ENCODE measurements at regions not wholly inside any gene's neighbourhood (a gene's known extent, or its start where the extent isn't known, plus 50 kb on each side); places are given as distances from the start of the nearest gene placed in this dataset.
"Not testable (repeated sequence)": the region's sequence is repeated elsewhere in the genome, so short reads cannot be mapped to it uniquely, and the experiment has no call there.

- DNase-seq: peak; percentile 24
Observed at GRCh38 chr3:176147251-176147650, 1050.0 kb downstream of the TBL1XR1 start.

DNA sequence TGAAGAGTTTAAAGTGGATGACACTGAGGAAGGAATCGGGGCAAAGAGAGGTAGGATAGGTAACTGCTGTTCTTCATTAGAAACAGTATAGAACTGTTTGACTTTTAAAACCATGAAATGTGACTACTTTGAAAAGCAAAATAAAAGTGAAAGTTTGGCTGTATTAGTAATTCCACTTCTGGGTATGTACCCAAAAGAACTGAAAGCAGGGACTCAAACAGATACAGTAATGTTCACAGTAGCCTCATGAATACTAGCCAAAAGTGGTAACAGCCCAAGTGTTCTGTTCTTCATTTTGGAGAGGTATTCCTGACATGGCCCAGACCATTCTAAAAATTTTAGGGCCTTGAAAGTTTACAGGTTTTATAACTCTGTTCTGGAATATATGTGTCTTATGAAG is 1055.4 kb downstream of the TBL1XR1 start:
- DNase-seq: no peak

GRCh38 chr3:176120507-176120906 is 1076.8 kb downstream of the TBL1XR1 start:
- DNase-seq: no peak

GRCh38 chr3:176119826-176120225 is 1077.5 kb downstream of the TBL1XR1 start:
- DNase-seq: no peak

DNA sequence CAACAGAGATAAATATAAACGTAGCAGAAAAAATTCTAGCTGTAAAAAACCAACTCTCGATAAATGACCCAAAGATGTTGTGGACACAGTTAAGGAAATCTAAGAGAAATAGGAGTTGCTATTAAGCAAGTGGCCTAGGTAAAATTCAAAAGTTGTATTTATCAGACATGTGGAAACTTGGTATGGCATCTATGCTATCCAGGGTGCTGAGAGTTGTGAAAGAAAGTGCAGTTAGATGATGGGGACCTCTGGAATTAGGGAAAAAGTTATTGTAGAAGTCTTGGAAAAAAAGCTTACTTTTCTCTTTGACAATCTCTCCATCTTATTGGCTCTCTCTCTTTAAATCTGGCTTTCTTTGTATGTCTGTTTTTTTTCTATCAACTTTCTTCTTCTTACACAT is 1090.9 kb downstream of the TBL1XR1 start:
- no peak for DNase-seq

- no peak for DNase-seq
Observed at GRCh38 chr3:176097027-176097426, 1100.3 kb downstream of the TBL1XR1 start.

- not testable (repeated sequence) for DNase-seq
Observed at GRCh38 chr3:176093892-176094291, 1103.4 kb downstream of the TBL1XR1 start.

- DNase-seq: no peak
Observed at GRCh38 chr3:176090727-176091126, 1106.6 kb downstream of the TBL1XR1 start.

- no peak for DNase-seq
Observed at GRCh38 chr3:176088962-176089383, 1108.3 kb downstream of the TBL1XR1 start.

- no peak for DNase-seq
Observed at GRCh38 chr3:176087066-176087697, 1110.1 kb downstream of the TBL1XR1 start.

DNA sequence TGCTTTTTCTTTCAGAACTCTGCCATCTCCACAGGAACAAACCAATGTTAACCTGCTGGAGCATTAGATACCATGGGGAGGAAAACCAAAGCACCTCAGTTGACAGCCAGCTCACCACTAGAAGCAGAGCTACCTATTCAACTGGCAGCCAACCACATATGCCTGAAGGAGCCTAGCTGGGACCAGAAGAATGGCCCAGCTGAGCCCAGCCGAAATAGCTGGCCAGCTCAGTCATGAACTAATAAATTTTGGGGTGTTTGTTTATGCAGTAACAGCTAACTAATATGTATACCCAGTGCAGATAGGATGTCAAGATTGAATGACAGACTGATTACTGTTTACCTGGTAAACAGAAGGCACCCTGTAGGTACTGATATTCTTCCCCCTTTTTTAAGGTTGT is 1117.5 kb downstream of the TBL1XR1 start:
- no peak for DNase-seq

DNA sequence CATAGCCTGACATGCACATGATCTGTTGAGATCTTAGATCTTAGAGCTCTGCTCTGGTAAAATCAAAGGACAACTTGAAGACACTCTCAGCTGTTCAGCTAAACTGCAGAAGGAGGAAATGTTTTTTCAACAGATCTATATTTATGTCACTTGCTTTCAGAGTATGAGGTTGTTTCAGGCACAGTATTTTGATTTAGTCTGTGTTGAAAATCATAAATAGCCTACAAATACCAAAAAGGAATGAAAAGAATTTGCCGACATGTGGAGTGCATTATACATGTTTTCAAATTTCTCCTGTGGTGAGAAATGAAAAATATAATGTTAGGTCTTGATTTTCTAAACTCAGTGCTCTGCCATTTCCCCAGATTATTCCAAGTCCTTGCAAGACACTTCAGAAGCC is 1118.4 kb downstream of the TBL1XR1 start:
- DNase-seq: no peak

DNA sequence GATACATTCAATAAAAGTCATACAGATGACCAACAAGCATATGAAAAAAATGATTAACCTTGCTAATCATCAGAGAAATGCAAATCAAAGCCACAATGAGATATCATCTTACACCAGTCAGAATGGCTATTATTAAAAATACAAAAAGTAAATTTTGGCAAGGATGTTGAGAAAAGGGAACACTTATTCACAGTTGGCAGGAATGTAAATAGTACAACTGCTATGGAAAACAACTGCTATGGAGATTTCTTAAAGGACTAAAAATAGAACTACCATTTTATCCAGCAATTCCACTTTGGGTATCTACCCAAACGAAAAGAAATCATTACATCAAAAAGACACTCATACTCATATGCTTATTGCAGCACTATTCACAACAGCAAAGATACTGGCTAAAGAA is 1121.8 kb downstream of the TBL1XR1 start:
- no peak for DNase-seq

GRCh38 chr3:176075046-176075445 is 1122.2 kb downstream of the TBL1XR1 start:
- DNase-seq: no peak

DNA sequence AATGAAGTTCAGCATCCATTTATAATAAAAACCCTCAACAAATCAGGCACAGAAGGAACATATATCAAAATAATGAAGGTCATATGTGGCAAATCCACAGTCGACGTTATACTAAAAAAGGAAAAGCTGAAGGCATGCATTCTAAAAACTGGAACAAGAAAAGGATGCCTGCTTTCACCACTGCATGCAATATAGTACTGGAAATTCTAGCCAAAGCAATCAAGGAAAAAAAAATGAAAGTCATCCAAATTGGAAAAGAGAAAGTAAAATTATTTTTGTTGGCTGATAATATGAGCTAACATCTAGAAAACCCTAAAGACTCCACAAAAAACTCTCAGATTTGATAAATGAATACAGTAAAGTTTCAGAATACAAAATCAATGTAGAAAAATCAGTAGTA is 1123.2 kb downstream of the TBL1XR1 start:
- no peak for DNase-seq

DNA sequence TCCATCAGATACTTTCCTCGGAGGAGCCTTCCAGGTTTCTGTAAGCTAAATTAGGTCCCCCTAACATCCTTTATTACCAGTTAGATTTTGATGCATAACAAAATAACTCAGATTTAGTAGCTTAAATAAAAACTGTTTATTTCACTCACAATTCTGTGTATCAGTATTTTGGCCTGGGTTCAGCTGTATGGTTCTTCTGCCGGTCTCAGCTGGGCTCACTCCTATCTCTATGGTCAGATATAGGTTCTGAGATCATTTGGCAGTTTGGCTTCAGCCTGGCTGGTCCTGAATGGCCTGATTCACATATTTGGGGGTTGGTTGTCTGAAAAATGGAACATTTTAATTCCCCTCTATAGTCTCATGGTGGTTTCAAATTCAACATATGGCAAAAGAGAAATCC is 1125.3 kb downstream of the TBL1XR1 start:
- no peak for DNase-seq

DNA sequence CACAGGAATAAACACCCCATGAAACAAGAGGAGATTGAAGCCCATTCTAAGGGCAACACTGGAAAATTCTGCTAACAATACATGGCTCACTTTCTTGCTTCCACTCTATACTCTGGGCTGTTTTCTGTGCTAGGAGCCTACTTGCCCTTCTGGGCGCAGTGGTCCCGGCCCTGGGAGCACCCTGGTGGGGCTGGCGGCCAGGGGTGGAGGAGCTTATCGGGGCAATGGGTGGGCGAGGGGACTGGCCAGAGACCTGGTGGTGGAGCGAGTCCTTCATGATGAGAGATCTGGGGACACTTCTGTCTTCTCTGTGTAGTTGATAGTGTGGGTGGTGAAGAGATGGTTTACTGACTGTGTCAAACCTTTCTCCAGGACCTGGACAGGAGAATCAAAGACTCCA is 1128.5 kb downstream of the TBL1XR1 start:
- no peak for DNase-seq

DNA sequence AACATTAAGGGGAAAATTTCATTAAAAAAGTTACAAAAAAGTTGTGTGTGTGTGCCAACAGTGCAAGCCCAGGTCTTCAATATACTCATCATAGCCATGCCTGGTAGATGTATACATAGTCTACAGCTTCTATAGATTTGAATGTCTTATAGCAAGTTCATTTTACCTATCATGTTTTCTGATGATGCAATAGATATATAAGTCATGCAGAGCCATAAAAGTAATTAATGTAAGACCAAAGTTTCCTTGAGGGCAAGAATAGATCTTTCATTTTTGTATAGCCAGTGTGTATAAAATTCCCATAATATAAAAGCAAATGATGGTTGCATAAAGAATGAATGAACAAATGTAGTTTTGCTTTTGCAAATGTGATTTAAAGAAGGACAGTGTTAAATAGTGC is 1138.4 kb downstream of the TBL1XR1 start:
- DNase-seq: no peak

DNA sequence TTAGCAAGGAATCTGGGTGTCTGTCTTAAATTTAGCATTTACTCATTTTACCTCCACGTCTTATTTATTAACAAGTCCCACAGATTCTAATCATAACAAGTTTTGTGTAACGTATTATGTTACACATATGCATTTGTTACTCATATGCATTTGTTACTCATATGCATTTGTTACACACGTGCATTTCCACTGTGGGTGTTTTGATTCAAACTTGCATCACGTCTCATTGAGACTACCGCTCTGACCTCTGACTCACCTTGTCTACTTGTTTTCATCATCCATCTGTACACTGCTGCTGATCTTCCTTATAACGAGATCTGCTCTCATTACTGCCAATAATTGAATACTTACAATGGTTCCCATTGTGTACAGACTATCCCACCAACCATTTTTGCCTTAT is 1141.4 kb downstream of the TBL1XR1 start:
- no peak for DNase-seq

GRCh38 chr3:176051766-176052165 is 1145.5 kb downstream of the TBL1XR1 start:
- no peak for DNase-seq

GRCh38 chr3:176046703-176047102 is 1150.6 kb downstream of the TBL1XR1 start:
- DNase-seq: no peak

DNA sequence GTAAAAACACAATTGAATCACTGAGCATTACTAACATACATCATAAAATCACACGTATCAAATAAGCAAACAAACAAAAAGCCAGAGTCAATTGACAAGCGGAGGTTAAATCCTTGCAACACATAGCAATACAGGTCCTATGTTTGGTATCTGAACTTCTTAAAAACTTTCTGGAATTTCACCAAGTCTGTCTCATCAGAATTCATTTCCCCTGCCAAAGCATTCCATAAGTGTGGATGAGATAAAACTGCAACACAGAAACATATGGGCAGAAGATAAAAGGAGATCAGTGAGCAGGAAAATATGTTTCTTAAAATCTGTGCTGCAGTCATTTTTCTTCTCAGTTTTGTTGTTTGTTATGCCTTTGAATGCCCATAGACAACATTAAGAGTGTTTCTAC is 1155.5 kb downstream of the TBL1XR1 start:
- no peak for DNase-seq

GRCh38 chr3:176041185-176041584 is 1156.1 kb downstream of the TBL1XR1 start:
- no peak for DNase-seq

DNA sequence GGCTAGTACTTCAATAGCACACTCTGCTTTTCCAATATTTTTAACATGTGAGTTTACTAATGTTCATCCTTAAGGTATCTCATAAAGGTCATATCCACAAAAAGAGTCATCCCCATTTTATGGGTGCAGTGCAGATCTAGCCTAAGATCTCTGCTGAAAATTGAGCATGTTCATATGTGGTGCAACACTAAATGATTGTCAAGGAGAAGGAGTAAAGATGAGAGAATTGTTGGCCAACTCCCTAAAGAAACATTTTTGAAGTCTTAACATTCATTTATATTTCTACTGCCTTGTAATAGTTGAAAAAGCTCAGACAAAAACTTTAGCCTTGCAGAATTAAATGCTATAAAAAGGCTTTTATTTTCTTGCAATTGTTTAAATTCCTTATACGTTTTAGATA is 1159.6 kb downstream of the TBL1XR1 start:
- DNase-seq: no peak

- DNase-seq: no peak
Observed at GRCh38 chr3:176032043-176032442, 1165.2 kb downstream of the TBL1XR1 start.

DNA sequence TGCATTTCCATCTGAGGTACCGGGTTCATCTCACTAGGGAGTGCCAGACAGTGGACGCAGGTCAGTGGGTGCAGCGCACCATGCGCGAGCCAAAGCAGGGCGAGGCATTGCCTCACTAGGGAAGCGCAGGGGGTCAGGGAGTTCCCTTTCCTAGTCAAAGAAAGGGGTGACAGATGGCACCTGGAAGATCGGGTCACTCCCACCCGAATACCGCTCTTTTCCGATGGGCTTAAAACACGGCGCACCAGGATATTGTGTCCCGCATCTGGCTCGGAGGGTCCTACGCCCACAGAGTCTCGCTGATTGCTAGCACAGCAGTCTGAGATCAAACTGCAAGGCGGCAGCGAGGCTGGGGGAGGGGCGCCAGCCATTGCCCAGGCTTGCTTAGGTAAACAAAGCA is 1157.1 kb downstream of the NAALADL2 start:
- not testable (repeated sequence) for DNase-seq

All from NCI-H1048 (cell line).